Rectal smooth muscle tissue (tissue), 1 donor: ENCODE measurements at regions not wholly inside any gene's neighbourhood (a gene's known extent, or its start where the extent isn't known, plus 50 kb on each side); places are given as distances from the start of the nearest gene placed in this dataset.

ENCODE experiments used
- H3K27ac ChIP-seq: one replicate; pipeline ENCODE4 v1.7.0; 2013; ENCODE audit warnings: low read depth, low read length, inconsistent platforms
- H3K27me3 ChIP-seq: one replicate; pipeline ENCODE4 v1.7.0; 2013; ENCODE audit warnings: low read length; ENCODE audit not compliant: control insufficient read depth, insufficient read depth
- H3K36me3 ChIP-seq: one replicate; pipeline ENCODE4 v1.7.0; 2013; ENCODE audit warnings: low read length; ENCODE audit not compliant: control insufficient read depth, insufficient read depth
- H3K4me1 ChIP-seq: one replicate; pipeline ENCODE4 v1.7.0; 2013; ENCODE audit warnings: low read length; ENCODE audit not compliant: control insufficient read depth, insufficient read depth
- H3K4me3 ChIP-seq: one replicate; pipeline ENCODE4 v1.7.0; 2013; ENCODE audit warnings: low read length
- H3K9ac ChIP-seq: one replicate; pipeline ENCODE4 v1.7.0; 2013; ENCODE audit warnings: low read length

- no peak overlapping the region for H3K27ac ChIP-seq
- no peaks in the 10 kb centered on the region for H3K27me3 ChIP-seq
- H3K4me3 ChIP-seq: no peak overlapping the region
- peaks cover 4% of the 10 kb centered on the region for H3K4me1 ChIP-seq
- no peaks in the 10 kb centered on the region for H3K36me3 ChIP-seq
- no peak overlapping the region for H3K9ac ChIP-seq
Observed at GRCh38 chr20:4081421-4081820, 66.1 kb upstream of the RNF24 start.

- Histone ChIP-seq H3K27ac (no peak overlapping the region), H3K27me3 (no peaks in the 10 kb centered on the region), H3K4me3 (no peak overlapping the region), H3K36me3 (no peaks in the 10 kb centered on the region), H3K9ac (no peak overlapping the region), H3K4me1 (peaks cover 3% of the 10 kb centered on the region)
Observed at GRCh38 chr20:4076671-4077070, 61.3 kb upstream of the RNF24 start.

DNA sequence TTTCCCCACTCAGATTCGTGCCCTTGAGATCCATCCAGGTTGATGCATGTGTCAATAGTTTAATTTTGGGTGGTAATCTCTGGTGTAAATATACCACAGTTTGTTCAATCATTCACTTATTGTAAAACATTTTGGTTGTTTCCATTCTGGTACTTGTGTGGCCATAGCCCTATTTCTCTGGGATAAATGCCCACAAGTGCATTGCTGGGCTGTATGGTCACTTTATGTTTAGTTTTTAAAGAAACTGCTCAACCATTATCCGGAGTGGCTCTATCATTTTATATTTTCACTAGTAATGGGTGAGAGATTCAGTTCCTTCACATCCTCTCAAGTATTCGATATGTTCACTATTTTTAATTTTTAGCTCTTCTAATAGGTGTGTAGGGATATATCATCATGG is 60.7 kb upstream of the RNF24 start:
- Histone ChIP-seq H3K36me3 (no peaks in the 10 kb centered on the region), H3K27ac (no peak overlapping the region), H3K4me3 (no peak overlapping the region), H3K27me3 (no peaks in the 10 kb centered on the region), H3K4me1 (peaks cover 3% of the 10 kb centered on the region), H3K9ac (no peak overlapping the region)

DNA sequence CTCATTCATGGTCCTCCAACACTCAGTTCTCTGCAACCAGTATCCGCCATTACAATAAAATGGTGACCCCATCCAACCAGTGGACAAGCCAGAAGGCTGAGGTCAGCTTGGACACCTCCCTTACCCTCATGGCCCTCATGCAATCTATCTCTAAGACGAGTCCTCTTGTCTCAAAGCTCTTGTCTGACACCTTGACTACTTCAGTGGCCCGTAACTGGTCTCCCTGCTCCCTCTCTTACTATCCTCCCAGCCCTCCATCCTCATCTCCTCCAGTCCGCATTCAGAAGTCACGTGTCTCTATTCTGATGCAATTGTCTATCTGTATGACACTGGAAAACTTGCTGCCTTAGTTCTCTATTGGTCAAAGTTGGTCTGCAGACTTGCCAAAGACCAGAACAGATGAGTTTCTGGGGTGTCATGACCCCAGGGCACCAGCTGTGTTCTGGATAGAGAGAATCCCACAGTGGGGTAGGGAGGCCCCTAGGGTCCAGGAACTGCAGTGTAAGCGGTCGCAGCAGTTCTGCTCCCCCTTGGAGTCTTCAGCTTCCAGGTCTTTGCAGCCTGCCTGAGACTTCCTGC is 59.6 kb upstream of the RNF24 start:
- Histone ChIP-seq H3K4me1 (peaks cover 3% of the 10 kb centered on the region), H3K27ac (no peak overlapping the region), H3K36me3 (no peaks in the 10 kb centered on the region), H3K9ac (no peak overlapping the region), H3K4me3 (no peak overlapping the region), H3K27me3 (no peaks in the 10 kb centered on the region)

DNA sequence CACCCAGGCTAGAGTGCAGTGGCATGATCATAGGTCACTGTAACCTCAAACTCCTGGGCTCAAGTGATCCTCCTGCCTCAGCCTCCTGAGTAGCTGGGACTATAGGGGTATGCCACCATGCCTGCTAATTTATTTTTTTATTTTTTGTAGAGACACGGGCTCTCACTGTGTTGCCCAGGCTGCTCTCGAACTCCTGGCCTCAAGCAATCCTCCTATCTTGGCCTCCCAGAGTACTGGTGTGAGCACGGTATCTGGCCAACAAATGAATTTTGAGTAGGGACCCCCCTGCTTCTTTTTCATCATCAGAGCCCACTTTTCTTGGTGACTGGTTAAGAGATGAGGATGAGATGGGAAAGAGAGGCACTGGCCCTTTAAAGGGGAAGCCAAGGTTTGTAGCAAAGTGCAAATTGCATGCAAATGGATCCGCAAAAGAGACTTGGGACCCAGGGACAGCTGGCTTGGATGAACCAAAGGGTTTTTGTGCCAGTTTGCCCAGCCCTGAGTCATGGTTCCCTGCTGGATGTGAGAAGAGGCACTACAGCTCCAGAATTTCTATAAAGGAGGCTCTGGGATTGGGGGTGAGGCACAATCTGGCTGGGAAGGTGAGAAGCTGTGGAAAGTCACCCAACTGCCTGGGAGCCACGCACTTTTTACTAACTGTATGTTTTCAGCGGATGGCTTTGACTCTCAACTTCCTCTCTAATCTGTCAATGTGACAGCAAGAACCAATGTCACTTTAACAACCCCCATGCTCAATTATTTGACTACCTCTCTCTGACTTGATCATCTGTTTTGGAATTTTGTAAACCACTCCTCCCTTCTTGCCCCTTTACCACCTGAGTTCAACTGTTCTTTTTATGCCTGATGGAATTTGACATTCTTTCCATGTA is 58.7 kb upstream of the RNF24 start:
- Histone ChIP-seq H3K9ac (no peak overlapping the region), H3K4me1 (peaks cover 3% of the 10 kb centered on the region), H3K27ac (no peak overlapping the region), H3K36me3 (no peaks in the 10 kb centered on the region), H3K4me3 (no peak overlapping the region), H3K27me3 (no peaks in the 10 kb centered on the region)

DNA sequence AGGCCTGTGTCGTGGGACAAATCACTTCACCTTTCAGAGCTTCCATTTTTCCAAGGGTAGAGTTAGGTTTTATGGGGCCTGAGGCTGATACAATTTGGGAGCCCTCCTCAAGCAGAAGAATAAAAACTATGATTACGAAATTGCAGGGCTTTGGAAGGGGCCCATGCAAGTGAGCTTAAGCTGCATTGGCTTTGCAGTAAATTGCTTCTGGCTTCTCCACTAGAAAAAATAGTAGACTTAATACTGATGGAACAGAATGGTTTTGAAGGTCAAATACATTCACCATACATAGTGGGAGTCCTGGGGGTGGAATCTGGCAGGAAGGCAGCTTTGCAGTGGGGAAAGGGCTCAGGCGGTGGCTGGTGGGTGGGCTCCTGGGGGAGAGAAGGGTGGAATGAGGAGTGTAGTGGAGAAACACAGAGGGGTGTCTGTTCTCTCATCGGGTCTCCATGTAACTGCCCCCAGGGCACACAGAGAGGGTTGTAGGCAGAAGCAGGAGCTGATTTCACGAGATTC is 55.9 kb upstream of the RNF24 start:
- no peaks in the 10 kb centered on the region for H3K4me1 ChIP-seq
- no peak overlapping the region for H3K27ac ChIP-seq
- H3K4me3 ChIP-seq: no peak overlapping the region
- no peaks in the 10 kb centered on the region for H3K27me3 ChIP-seq
- no peak overlapping the region for H3K9ac ChIP-seq
- H3K36me3 ChIP-seq: no peaks in the 10 kb centered on the region

GRCh38 chr20:4070323-4071177 is 55.2 kb upstream of the RNF24 start:
- H3K4me3 ChIP-seq: no peak overlapping the region
- no peak overlapping the region for H3K9ac ChIP-seq
- no peaks in the 10 kb centered on the region for H3K27me3 ChIP-seq
- H3K4me1 ChIP-seq: no peaks in the 10 kb centered on the region
- no peak overlapping the region for H3K27ac ChIP-seq
- no peaks in the 10 kb centered on the region for H3K36me3 ChIP-seq

- no peak overlapping the region for H3K4me3 ChIP-seq
- H3K27ac ChIP-seq: no peak overlapping the region
- H3K27me3 ChIP-seq: no peaks in the 10 kb centered on the region
- no peaks in the 10 kb centered on the region for H3K36me3 ChIP-seq
- H3K4me1 ChIP-seq: peaks cover 2% of the 10 kb centered on the region
- no peak overlapping the region for H3K9ac ChIP-seq
Observed at GRCh38 chr20:4069751-4070150, 54.4 kb upstream of the RNF24 start.

DNA sequence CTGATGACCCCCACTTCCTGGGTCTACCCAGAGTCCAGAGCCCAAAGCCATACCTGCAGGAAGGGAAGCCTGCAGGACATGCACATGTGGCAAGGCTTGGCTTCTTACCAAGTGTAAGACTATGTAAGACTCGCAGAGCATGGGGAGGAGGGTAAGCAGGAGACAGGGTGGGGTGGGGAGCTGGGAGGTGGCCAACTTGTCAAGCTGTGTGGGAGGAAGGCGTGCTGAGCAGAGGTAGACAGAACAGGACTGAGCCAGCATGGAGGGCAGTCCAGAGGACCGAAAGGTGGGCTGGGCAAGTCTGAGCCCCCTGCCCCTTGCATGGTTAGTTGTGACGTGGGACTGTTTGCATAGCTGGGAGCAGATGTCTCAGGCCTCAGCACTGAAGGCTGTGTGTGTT is 53.4 kb upstream of the RNF24 start:
- Histone ChIP-seq H3K36me3 (no peaks in the 10 kb centered on the region), H3K9ac (no peak overlapping the region), H3K27me3 (no peaks in the 10 kb centered on the region), H3K27ac (no peak overlapping the region), H3K4me1 (peaks cover 10% of the 10 kb centered on the region), H3K4me3 (no peak overlapping the region)

- Histone ChIP-seq H3K4me3 (no peak overlapping the region), H3K4me1 (peaks cover 12% of the 10 kb centered on the region), H3K36me3 (no peaks in the 10 kb centered on the region), H3K9ac (no peak overlapping the region), H3K27ac (no peak overlapping the region), H3K27me3 (no peaks in the 10 kb centered on the region)
Observed at GRCh38 chr20:4067600-4068261, 52.4 kb upstream of the RNF24 start.

GRCh38 chr20:4066551-4066950 is 51.2 kb upstream of the RNF24 start:
- no peaks in the 10 kb centered on the region for H3K27me3 ChIP-seq
- no peaks in the 10 kb centered on the region for H3K36me3 ChIP-seq
- no peak overlapping the region for H3K27ac ChIP-seq
- H3K4me1 ChIP-seq: peaks cover 12% of the 10 kb centered on the region
- H3K4me3 ChIP-seq: no peak overlapping the region
- no peak overlapping the region for H3K9ac ChIP-seq

DNA sequence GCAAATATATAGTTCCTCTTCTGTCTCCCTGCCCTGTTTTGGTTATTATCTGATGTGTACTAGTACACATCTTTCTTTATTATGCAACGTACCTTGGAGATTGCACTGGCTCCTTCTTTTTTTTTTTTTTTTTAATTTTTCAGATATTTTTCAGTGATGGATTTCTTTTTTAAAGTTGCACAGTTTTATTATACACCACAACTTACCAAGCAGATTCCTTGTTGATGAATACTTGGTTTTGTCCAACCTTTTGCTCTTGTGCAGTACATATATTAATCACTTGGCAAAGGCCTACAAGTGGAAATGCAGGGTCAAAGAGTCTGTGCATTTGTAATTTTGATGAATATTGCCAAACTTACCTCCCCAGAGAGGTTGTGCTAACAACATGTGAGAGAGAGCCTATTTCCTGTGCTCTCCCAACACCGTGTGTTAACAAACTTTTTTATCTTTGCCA is 50.1 kb upstream of the RNF24 start:
- no peak overlapping the region for H3K9ac ChIP-seq
- H3K4me1 ChIP-seq: peaks cover 12% of the 10 kb centered on the region
- peak overlapping the region; percentile 77 for H3K27ac ChIP-seq

More for the DNA sequence above, 50.1 kb upstream of the RNF24 start:
- no peaks in the 10 kb centered on the region for H3K36me3 ChIP-seq
- no peaks in the 10 kb centered on the region for H3K27me3 ChIP-seq
- H3K4me3 ChIP-seq: no peak overlapping the region
